Liver (tissue), 3 donors: ENCODE measurements at regions not wholly inside any gene's neighbourhood (a gene's known extent, or its start where the extent isn't known, plus 50 kb on each side); places are given as distances from the start of the nearest gene placed in this dataset.

Experiments used
- CTCF ChIP-seq: fragments of 150-350 bp; IDR thresholded peaks from 2 replicates; pipeline ENCODE4 v1.5.1; 2017; ENCODE audit warnings: improper control_type of control experiment, low read depth, low read length; ENCODE audit not compliant: missing input control
- RAD21 ChIP-seq, 2 donors: IDR thresholded peaks; 2 replicates each; pipeline ENCODE4 v1.6.1; 2016; ENCODE audit warnings: antibody characterized with exemption in 2 of 2, mild to moderate bottlenecking in 2 of 2
- TAF1 ChIP-seq: conservative IDR thresholded peaks from 2 replicates; pipeline ENCODE4 v1.6.1; 2016; ENCODE audit warnings: antibody characterized with exemption, mild to moderate bottlenecking
- donor health status: healthy.
- donor health status: healthy.

GRCh38 chr6:115302731-115303130 is 758.0 kb downstream of the FRK start:
- TF ChIP-seq CTCF (no peak), RAD21 (IDR thresholded peaks at IDR 0.05) (no peak), TAF1 (no peak)
